ENCODE measurements at regions not wholly inside any gene's neighbourhood (a gene's known extent, or its start where the extent isn't known, plus 50 kb on each side); places are given as distances from the start of the nearest gene placed in this dataset.

DNA sequence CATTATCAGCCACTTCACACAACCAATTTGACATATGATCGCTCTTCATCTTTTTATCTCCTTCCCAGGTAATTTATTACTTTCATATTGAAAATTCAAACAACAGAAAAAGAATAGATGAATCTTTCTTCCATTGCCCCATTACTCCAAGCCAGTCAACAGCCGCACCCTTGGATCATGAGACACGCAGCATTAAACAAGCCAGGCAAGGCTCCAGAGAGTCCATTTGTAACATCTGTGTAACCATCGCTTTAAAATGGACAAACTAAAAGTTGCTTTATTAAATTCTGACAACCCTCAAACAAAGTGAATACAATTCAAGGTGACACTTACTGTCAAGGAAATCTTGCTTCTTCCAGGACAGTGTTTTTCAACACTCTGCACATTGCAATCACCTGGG lies 200.3 kb downstream of the EPM2A start:
- no peak for TF ChIP-seq EZH2phosphoT487 (IDR thresholded peaks at IDR 0.05; ENCODE audit: unreplicated experiment)
- TF ChIP-seq, protein P1, sequence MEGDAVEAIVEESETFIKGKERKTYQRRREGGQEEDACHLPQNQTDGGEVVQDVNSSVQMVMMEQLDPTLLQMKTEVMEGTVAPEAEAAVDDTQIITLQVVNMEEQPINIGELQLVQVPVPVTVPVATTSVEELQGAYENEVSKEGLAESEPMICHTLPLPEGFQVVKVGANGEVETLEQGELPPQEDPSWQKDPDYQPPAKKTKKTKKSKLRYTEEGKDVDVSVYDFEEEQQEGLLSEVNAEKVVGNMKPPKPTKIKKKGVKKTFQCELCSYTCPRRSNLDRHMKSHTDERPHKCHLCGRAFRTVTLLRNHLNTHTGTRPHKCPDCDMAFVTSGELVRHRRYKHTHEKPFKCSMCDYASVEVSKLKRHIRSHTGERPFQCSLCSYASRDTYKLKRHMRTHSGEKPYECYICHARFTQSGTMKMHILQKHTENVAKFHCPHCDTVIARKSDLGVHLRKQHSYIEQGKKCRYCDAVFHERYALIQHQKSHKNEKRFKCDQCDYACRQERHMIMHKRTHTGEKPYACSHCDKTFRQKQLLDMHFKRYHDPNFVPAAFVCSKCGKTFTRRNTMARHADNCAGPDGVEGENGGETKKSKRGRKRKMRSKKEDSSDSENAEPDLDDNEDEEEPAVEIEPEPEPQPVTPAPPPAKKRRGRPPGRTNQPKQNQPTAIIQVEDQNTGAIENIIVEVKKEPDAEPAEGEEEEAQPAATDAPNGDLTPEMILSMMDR (conservative IDR thresholded peaks at IDR 0.05; ENCODE audit: low read depth in 2 of 2), result no peak

Data from GM23338 (cell line).